Activated T-cell treated with anti-CD3 and anti-CD28 coated beads, Interleukin-2, amount 50 U/mL, for 4 hours (primary cell): ENCODE measurements at regions not wholly inside any gene's neighbourhood (a gene's known extent, or its start where the extent isn't known, plus 50 kb on each side); places are given as distances from the start of the nearest gene placed in this dataset.

Experiments used
- ATAC-seq, 2 donors: fragments of 200-7000 bp; cut with Tn5 transposase; one replicate each; pipeline ENCODE4 v1.10.0; 2021
- DNase-seq: peaks from one replicate; pipeline ENCODE4 v3.0.0-alpha.2; 2020
- H3K27me3 Mint-ChIP-seq: one replicate; pipeline ENCODE4 v1.8.0; 2021; ENCODE audit warnings: low read depth, mixed read lengths
- H3K36me3 Mint-ChIP-seq: one replicate; pipeline ENCODE4 v1.8.0; 2022; ENCODE audit warnings: mixed read lengths; ENCODE audit not compliant: insufficient read depth
- H3K4me1 Mint-ChIP-seq: one replicate; pipeline ENCODE4 v1.8.0; 2021; ENCODE audit warnings: low read depth, mixed read lengths
- H3K4me3 Mint-ChIP-seq: one replicate; pipeline ENCODE4 v1.8.0; 2021; ENCODE audit warnings: mild to moderate bottlenecking, moderate library complexity, mixed read lengths
- H3K9me3 Mint-ChIP-seq: one replicate; pipeline ENCODE4 v1.8.0; 2021; ENCODE audit warnings: mixed read lengths

- H3K4me1 Mint-ChIP-seq: no peaks in the 10 kb centered on the region
- H3K4me3 Mint-ChIP-seq: no peak overlapping the region
- no peaks in the 10 kb centered on the region for H3K36me3 Mint-ChIP-seq
- peaks cover 16% of the 10 kb centered on the region for H3K27me3 Mint-ChIP-seq
- no peaks in the 10 kb centered on the region for H3K9me3 Mint-ChIP-seq
- ATAC-seq: no peak
- DNase-seq: no peak
Measured at GRCh38 chr5:115409094-115409493, 112.6 kb upstream of the CCDC112 start.

- peaks cover 11% of the 10 kb centered on the region for H3K27me3 Mint-ChIP-seq
- no peak overlapping the region for H3K4me3 Mint-ChIP-seq
- H3K9me3 Mint-ChIP-seq: peaks cover 5% of the 10 kb centered on the region
- ATAC-seq (no peak), DNase-seq (no peak)
- H3K4me1 Mint-ChIP-seq: no peaks in the 10 kb centered on the region
- H3K36me3 Mint-ChIP-seq: no peaks in the 10 kb centered on the region
Measured at GRCh38 chr5:115402822-115403577, 106.5 kb upstream of the CCDC112 start.

GRCh38 chr5:115402092-115402491, 105.6 kb upstream of the CCDC112 start:
- peaks cover 7% of the 10 kb centered on the region for H3K27me3 Mint-ChIP-seq
- peaks cover 5% of the 10 kb centered on the region for H3K9me3 Mint-ChIP-seq
- ATAC-seq (no peak), DNase-seq (no peak)
- H3K36me3 Mint-ChIP-seq: no peaks in the 10 kb centered on the region
- H3K4me1 Mint-ChIP-seq: no peaks in the 10 kb centered on the region
- no peak overlapping the region for H3K4me3 Mint-ChIP-seq

GRCh38 chr5:115398719-115399118, 102.3 kb upstream of the CCDC112 start:
- Mint-ChIP-seq H3K4me1 (no peaks in the 10 kb centered on the region), H3K9me3 (peaks cover 5% of the 10 kb centered on the region), H3K36me3 (no peaks in the 10 kb centered on the region), H3K4me3 (no peak overlapping the region), H3K27me3 (no peaks in the 10 kb centered on the region)
- ATAC-seq (no peak), DNase-seq (no peak)

GRCh38 chr5:115396688-115397087, 100.2 kb upstream of the CCDC112 start:
- H3K9me3 Mint-ChIP-seq: peaks cover 5% of the 10 kb centered on the region
- H3K4me3 Mint-ChIP-seq: no peak overlapping the region
- DNase-seq (no peak), ATAC-seq (no peak)
- H3K4me1 Mint-ChIP-seq: no peaks in the 10 kb centered on the region
- no peaks in the 10 kb centered on the region for H3K27me3 Mint-ChIP-seq
- no peaks in the 10 kb centered on the region for H3K36me3 Mint-ChIP-seq

GRCh38 chr5:115396081-115396480, 99.6 kb upstream of the CCDC112 start:
- DNase-seq (no peak), ATAC-seq (no peak)
- Mint-ChIP-seq H3K36me3 (no peaks in the 10 kb centered on the region), H3K4me1 (no peaks in the 10 kb centered on the region), H3K27me3 (no peaks in the 10 kb centered on the region), H3K4me3 (no peak overlapping the region), H3K9me3 (peaks cover 5% of the 10 kb centered on the region)

- Mint-ChIP-seq H3K4me1 (no peaks in the 10 kb centered on the region), H3K36me3 (no peaks in the 10 kb centered on the region), H3K9me3 (peaks cover 5% of the 10 kb centered on the region), H3K27me3 (no peaks in the 10 kb centered on the region), H3K4me3 (no peak overlapping the region)
- DNase-seq (no peak), ATAC-seq (no peak)
Measured at GRCh38 chr5:115394531-115394930, 98.1 kb upstream of the CCDC112 start.

GRCh38 chr5:115393239-115393638, 96.8 kb upstream of the CCDC112 start:
- Mint-ChIP-seq H3K4me3 (no peak overlapping the region), H3K36me3 (no peaks in the 10 kb centered on the region), H3K27me3 (no peaks in the 10 kb centered on the region), H3K4me1 (no peaks in the 10 kb centered on the region), H3K9me3 (peaks cover under 1% of the 10 kb centered on the region)
- ATAC-seq: no peak
- DNase-seq: no peak

- ATAC-seq (no peak), DNase-seq (no peak)
- H3K4me3 Mint-ChIP-seq: no peak overlapping the region
- no peaks in the 10 kb centered on the region for H3K36me3 Mint-ChIP-seq
- H3K27me3 Mint-ChIP-seq: no peaks in the 10 kb centered on the region
- H3K9me3 Mint-ChIP-seq: no peaks in the 10 kb centered on the region
- no peaks in the 10 kb centered on the region for H3K4me1 Mint-ChIP-seq
Measured at GRCh38 chr5:115392611-115393010, 96.2 kb upstream of the CCDC112 start.

GRCh38 chr5:115391780-115392179, 95.3 kb upstream of the CCDC112 start:
- Mint-ChIP-seq H3K4me1 (no peaks in the 10 kb centered on the region), H3K27me3 (no peaks in the 10 kb centered on the region), H3K9me3 (no peaks in the 10 kb centered on the region), H3K4me3 (no peak overlapping the region), H3K36me3 (no peaks in the 10 kb centered on the region)
- no peak for ATAC-seq
- DNase-seq: no peak

- H3K4me1 Mint-ChIP-seq: no peaks in the 10 kb centered on the region
- ATAC-seq: no peak
- no peaks in the 10 kb centered on the region for H3K27me3 Mint-ChIP-seq
- H3K9me3 Mint-ChIP-seq: no peaks in the 10 kb centered on the region
- H3K4me3 Mint-ChIP-seq: no peak overlapping the region
- no peak for DNase-seq
- H3K36me3 Mint-ChIP-seq: no peaks in the 10 kb centered on the region
Measured at GRCh38 chr5:115389799-115390382, 93.4 kb upstream of the CCDC112 start.

- H3K27me3 Mint-ChIP-seq: no peaks in the 10 kb centered on the region
- H3K4me3 Mint-ChIP-seq: no peak overlapping the region
- DNase-seq (no peak), ATAC-seq (no peak)
- no peaks in the 10 kb centered on the region for H3K4me1 Mint-ChIP-seq
- no peaks in the 10 kb centered on the region for H3K36me3 Mint-ChIP-seq
- H3K9me3 Mint-ChIP-seq: no peaks in the 10 kb centered on the region
Measured at GRCh38 chr5:115389034-115389798, 92.8 kb upstream of the CCDC112 start.

GRCh38 chr5:115388240-115388639, 91.8 kb upstream of the CCDC112 start:
- DNase-seq (no peak), ATAC-seq (no peak)
- H3K4me1 Mint-ChIP-seq: no peaks in the 10 kb centered on the region
- H3K4me3 Mint-ChIP-seq: no peak overlapping the region
- no peaks in the 10 kb centered on the region for H3K36me3 Mint-ChIP-seq
- no peaks in the 10 kb centered on the region for H3K27me3 Mint-ChIP-seq
- H3K9me3 Mint-ChIP-seq: no peaks in the 10 kb centered on the region

GRCh38 chr5:115387816-115388215, 91.4 kb upstream of the CCDC112 start:
- Mint-ChIP-seq H3K36me3 (no peaks in the 10 kb centered on the region), H3K27me3 (no peaks in the 10 kb centered on the region), H3K4me3 (no peak overlapping the region), H3K4me1 (no peaks in the 10 kb centered on the region), H3K9me3 (no peaks in the 10 kb centered on the region)
- no peak for ATAC-seq
- no peak for DNase-seq

GRCh38 chr5:115386657-115387056, 90.2 kb upstream of the CCDC112 start:
- ATAC-seq (no peak), DNase-seq (no peak)
- H3K4me1 Mint-ChIP-seq: no peaks in the 10 kb centered on the region
- no peaks in the 10 kb centered on the region for H3K9me3 Mint-ChIP-seq
- no peaks in the 10 kb centered on the region for H3K27me3 Mint-ChIP-seq
- no peak overlapping the region for H3K4me3 Mint-ChIP-seq
- no peaks in the 10 kb centered on the region for H3K36me3 Mint-ChIP-seq
